Heart right ventricle (tissue), 16 donors: ENCODE measurements at regions not wholly inside any gene's neighbourhood (a gene's known extent, or its start where the extent isn't known, plus 50 kb on each side); places are given as distances from the start of the nearest gene placed in this dataset.

Experiments
- ATAC-seq, 8 donors: fragments of 200-7000 bp; cut with Tn5 transposase; one replicate each; pipeline ENCODE4 v1.9.1; 2020; ENCODE audit warnings: mild to moderate bottlenecking in 8 of 8, moderate library complexity in 8 of 8, moderate number of reproducible peaks in 1 of 8
- DNase-seq, 2 donors: peaks; one replicate each; pipeline ENCODE4 v3.0.0-alpha.2; 2020
- H3K27ac ChIP-seq, 10 donors: fragments of 200-600 bp; sonication (generic) in 2 of 10; one replicate each; pipeline versions ENCODE4 v1.5.0 to v1.8.0; 2020 to 2022; ENCODE audit warnings: mild to moderate bottlenecking in 3 of 10
- H3K27me3 ChIP-seq, 7 donors: fragments of 200-600 bp; one replicate each; pipeline ENCODE4 v1.8.0; 2021 to 2022; ENCODE audit warnings: mild to moderate bottlenecking in 2 of 7
- H3K36me3 ChIP-seq, 9 donors: fragments of 200-600 bp; sonication (generic) in 1 of 9; one replicate each; pipeline versions ENCODE4 v1.5.0 to v1.8.0; 2020 to 2022; ENCODE audit warnings: mild to moderate bottlenecking in 2 of 9
- H3K4me1 ChIP-seq, 9 donors: fragments of 200-600 bp; sonication (generic) in 1 of 9; one replicate each; pipeline versions ENCODE4 v1.5.0 to v1.8.0; 2020 to 2022; ENCODE audit warnings: mild to moderate bottlenecking in 4 of 9
- H3K4me3 ChIP-seq, 10 donors: fragments of 200-600 bp; sonication (generic) in 2 of 10; one replicate each; pipeline versions ENCODE4 v1.5.0 to v1.8.0; 2020 to 2022; ENCODE audit warnings: mild to moderate bottlenecking in 7 of 10, moderate library complexity in 2 of 10
- H3K9me3 ChIP-seq, 11 donors: fragments of 200-600 bp in 10 of 11; sonication (generic) in 2 of 11; one replicate each; pipeline versions ENCODE4 v1.5.0 to v1.8.0; 2013 to 2022; ENCODE audit warnings: mild to moderate bottlenecking in 2 of 11, control low read depth in 1 of 11, moderate library complexity in 1 of 11
- CTCF ChIP-seq, 9 donors: fragments of 200-600 bp; sonication (generic) in 2 of 9; IDR thresholded peaks; one replicate each; pipeline versions ENCODE4 v1.5.0 to v1.8.0; 2021 to 2022; ENCODE audit warnings: antibody characterized with exemption in 9 of 9, mild to moderate bottlenecking in 5 of 9, moderate library complexity in 1 of 9
- WGBS, 2 donors: extraction: QIAGEN DNeasy Blood & Tissue Kit; methylation state at CpG; one replicate each; pipeline ENCODE4 v1.1.7; 2013; ENCODE audit warnings: inconsistent platforms in 1 of 2; 5-methylcytosine and 5-hydroxymethylcytosine counted together
- intact Hi-C, 10 donors: fragments of 100-400 bp; cut with DNase I; formaldehyde crosslinking; loops; one replicate each; pipeline versions ENCODE4 v1.11.1 to v1.14.2; 2022
- donor health status: Arrhythmogenic right ventricular cardiomyopathy.
- donor health status: ischemic (EF 13 %, LVEDD 7.1; RV severe dilation, severe dysfunction).
- donor health status: healthy with polysubstance abuse.
- donor health status: DM: no; HTN: yes; CAD: no.
- donor health status: DM: no; HTN: no; CAD: no.
- donor health status: ischemic (EF 25% LVEDD 6.9; RV normal size, moderate dysfunction).
- donor health status: ischemic (EF 25% LVEDD 5.7; RV mildly dilated, moderate dysfunction).
- donor health status: healthy.
- donor health status: DM: yes; HTN: yes; CAD: no.
- donor health status: Ischemic cardiomyopathy.
- donor health status: ischemic (EF 35%, LVEDD 5.7; RV mildly dilated, moderate dysfunction).
- donor health status: nonischemic (EF 11% LVEDD 7.7; RV severe dilation, severe dysfunction).
- donor health status: DM: yes; HTN: yes; CAD: no.
- donor health status: PGD.
- donor health status: ischemic (EF 29% LVEDD 5.4; RV normal size, mild dysfunction).
- donor health status: nonischemic (EF 23%, LVEDD 6.1; RV moderate dilation, normal function).

- Histone ChIP-seq H3K36me3 (no peaks in the 10 kb centered on the region), H3K27me3 (no peaks in the 10 kb centered on the region), H3K4me1 (no peaks in the 10 kb centered on the region), H3K4me3 (no peak overlapping the region), H3K9me3 (peaks cover 0 to 17% (median 0%) of the 10 kb centered on the region in 11 donors), H3K27ac (no peak overlapping the region)
- ATAC-seq = no peak
- TF ChIP-seq CTCF (IDR thresholded peaks at IDR 0.05) = no peak
- intact Hi-C loops = no loop called here
- no peak for DNase-seq
- 62 to 68% methylated on average over 1 of the region's 1 CpG for WGBS, 2 donors
Measured at GRCh38 chr21:23496729-23497128, 2110.6 kb downstream of the MRPL39 start.

GRCh38 chr21:23488245-23488644 is 2119.0 kb downstream of the MRPL39 start:
- H3K9me3 ChIP-seq = peaks cover 0 to 8% (median 0%) of the 10 kb centered on the region in 11 donors
- H3K4me1 ChIP-seq = no peaks in the 10 kb centered on the region
- DNase-seq = no peak
- intact Hi-C loops = no loop called here
- TF ChIP-seq CTCF (IDR thresholded peaks at IDR 0.05) = no peak
- H3K4me3 ChIP-seq = no peak overlapping the region
- no peaks in the 10 kb centered on the region for H3K36me3 ChIP-seq
- no peak for ATAC-seq
- 80 to 92% methylated on average over 2 of the region's 2 CpGs for WGBS, 2 donors
- no peak overlapping the region for H3K27ac ChIP-seq
- H3K27me3 ChIP-seq = no peaks in the 10 kb centered on the region

DNA sequence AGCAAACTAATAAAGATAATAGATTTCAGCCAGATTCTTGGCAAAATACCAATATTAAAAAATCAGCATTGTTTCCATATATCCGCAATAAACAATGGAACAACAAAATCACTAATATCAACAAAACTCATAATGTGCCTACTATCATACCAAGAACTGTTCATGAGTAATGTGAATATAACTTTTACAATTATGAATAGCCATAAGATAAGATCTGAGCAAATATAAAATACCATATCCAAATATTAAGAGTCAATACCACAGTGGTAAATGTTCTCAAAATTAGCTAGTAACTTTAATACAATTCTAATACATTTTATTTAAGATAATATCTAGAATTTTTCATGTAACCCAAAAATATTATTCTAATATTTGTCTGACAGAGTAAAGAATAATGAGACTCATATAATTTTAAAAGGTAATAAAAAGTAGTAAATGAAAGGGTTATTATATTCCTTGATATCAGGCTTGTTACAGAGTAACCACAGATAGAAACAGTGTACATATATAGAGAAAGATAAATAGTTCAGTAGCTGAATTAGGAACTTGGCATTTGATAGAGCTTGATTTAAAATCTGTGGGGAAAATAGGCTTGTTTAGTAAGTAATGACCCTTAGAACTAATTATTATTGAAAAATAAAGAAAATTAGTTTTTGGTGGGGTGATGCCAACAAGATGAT is 2126.6 kb downstream of the MRPL39 start:
- Histone ChIP-seq H3K4me1 (no peaks in the 10 kb centered on the region), H3K9me3 (peaks cover 0 to 6% (median 0%) of the 10 kb centered on the region in 11 donors), H3K27me3 (no peaks in the 10 kb centered on the region), H3K36me3 (no peaks in the 10 kb centered on the region), H3K27ac (no peak overlapping the region), H3K4me3 (no peak overlapping the region)
- intact Hi-C loops = no loop called here
- DNase-seq = no peak
- 89 to 97% methylated on average over 1 of the region's 1 CpG for WGBS, 2 donors
- no peak for ATAC-seq
- TF ChIP-seq CTCF (IDR thresholded peaks at IDR 0.05) = no peak

GRCh38 chr21:23478381-23478780 is 2128.9 kb downstream of the MRPL39 start:
- no peak for DNase-seq
- ATAC-seq = no peak
- TF ChIP-seq CTCF (IDR thresholded peaks at IDR 0.05) = no peak
- Histone ChIP-seq H3K9me3 (peaks cover 0 to 6% (median 0%) of the 10 kb centered on the region in 11 donors), H3K4me1 (no peaks in the 10 kb centered on the region), H3K27me3 (no peaks in the 10 kb centered on the region), H3K4me3 (no peak overlapping the region), H3K36me3 (no peaks in the 10 kb centered on the region), H3K27ac (no peak overlapping the region)
- intact Hi-C loops = no loop called here
